HG03135 (cell line): ENCODE measurements at regions not wholly inside any gene's neighbourhood (a gene's known extent, or its start where the extent isn't known, plus 50 kb on each side); places are given as distances from the start of the nearest gene placed in this dataset.
"Not testable (repeated sequence)": the region's sequence is repeated elsewhere in the genome, so short reads cannot be mapped to it uniquely, and the experiment has no call there.

Source experiments
- ATAC-seq: cut with Tn5 transposase; IDR thresholded peaks from one replicate; pipeline ENCODE4 v1.9.1; 2021; ENCODE audit warnings: mild to moderate bottlenecking, moderate library complexity; ENCODE audit not compliant: unreplicated experiment

DNA sequence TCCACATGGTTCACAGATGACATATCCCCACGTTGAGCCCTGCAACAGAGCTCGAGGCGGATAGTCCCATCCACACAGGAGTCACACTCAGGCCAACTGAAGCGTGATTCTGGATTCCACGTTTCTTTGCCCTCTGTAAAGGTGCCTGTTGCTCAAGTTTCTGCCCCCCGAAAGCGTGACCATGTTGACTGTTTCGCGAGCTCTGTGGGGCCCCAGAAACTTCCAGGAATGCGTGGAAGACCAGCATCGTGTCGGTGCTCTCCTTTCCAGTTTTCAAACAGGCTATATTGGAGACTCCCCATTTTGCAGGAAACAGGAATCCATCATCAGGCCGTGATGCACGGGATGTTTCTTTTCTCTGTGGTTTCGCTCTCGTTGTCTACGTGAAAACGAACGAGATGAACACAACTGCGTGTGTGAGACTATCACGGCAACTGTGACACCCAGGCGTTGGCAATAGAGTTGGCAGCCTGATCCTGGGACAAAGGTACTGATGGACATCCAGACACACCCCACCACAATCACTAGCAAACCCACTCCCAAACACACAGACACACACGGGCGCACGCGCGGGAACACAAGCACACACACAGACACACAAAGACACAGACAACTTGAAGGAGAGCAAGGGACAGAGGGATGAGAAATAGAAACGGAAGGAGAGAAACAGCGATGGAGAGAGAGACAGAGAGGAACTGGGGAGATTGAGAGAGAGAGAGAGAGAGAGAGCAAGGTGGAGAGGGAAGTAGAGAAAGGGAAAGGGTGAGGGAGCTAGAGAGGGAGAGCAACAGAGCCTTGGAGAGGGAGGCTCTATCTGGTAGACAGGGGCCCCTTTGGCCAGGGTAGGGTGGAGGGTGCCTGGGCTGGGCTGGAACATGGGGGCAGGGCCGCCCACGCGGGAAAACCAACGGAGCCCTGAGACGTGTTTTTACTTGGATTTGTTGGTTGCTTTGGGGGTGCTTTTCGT lies 1609.3 kb downstream of the SPATA31A7 start:
- ATAC-seq = not testable (repeated sequence)

DNA sequence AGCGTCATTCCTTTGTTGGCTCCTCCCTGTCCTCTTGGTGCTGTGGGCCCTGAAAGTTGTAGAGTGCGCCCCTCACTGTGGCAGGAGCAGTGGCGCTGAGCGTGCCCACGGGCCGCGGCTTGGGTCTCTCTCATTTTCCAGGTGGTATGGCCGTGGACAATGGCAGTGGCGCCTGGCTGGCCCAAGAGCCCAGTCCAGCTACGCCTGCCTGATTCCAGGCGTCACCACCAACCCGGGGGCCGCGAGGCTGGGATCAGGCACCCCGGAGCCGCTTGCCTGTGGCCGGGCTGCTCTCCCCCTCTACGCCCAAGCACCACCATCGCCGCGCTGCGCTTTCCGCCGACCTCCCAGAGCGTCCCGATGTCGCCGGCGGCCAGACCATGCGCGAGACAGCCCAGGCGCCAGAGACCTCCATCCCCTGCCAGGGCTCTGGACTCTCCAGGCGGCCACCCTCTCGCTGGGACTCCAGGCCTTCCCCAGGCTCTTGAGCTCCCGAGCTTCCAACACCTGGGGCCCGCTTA lies 1610.1 kb downstream of the SPATA31A7 start:
- not testable (repeated sequence) for ATAC-seq

DNA sequence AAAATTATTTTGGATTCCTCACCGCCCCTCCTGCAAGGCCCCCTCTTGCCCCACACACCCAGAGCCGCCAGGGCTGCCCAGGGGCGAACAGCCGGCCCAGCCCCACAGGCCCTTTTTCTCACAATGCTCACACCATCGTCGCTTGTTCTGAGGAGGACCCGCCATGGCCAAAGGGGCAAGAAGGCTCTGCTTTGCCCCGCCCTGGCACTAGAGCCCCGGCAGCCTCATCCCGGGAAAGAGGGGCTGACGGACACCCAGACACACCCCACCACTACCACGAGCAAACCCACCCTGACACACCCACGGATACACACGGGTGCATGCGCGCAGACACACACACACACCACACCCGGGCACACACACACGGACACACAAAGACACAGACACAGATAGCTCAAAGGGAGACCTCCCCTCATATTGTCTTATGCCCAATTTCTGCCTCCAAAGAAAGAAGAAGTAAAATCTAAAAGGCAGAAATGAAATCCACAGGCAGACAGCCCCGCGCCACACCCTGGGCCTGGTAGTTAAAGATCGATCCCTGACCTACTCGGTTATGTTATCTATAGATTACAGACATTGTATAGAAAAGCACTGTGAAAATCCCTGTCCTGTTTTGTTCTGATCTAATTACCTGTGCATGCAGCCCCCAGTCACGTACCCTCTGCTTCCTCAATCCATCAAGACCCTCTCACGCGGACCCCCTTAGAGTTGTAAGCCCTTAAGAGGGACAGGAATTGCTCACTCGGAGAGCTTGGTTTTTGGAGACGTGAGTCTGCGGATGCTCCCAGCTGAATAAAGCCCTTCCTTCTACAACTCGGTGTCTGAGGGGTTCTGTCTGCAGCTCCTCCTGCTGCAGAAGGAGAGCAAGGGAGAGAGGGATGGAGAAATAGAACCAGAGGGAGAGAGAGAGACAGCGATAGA lies 1610.9 kb downstream of the SPATA31A7 start:
- ATAC-seq = not testable (repeated sequence)

DNA sequence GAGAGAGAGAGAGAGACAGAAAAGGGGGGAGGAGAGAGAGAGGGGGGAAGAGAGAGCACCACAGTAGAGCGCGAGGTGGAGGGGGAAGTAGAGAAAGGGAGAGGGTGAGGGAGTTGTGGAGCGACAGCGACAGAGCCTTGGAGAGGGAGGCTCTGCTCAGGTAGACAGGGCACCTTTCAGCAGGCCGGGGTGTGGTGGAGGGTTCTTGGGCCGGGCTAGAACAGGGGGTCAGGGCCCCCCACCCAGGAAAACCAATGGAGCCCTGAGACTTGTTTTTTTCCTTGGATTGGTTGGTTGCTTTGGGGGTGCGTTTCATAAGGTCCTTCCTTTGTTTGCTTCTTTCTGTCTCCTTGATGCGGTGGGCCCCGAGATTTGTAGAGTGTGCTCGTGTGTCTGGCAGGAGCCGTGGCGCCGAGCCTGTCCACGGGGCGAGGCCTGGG lies 1611.6 kb downstream of the SPATA31A7 start:
- ATAC-seq = not testable (repeated sequence)

DNA sequence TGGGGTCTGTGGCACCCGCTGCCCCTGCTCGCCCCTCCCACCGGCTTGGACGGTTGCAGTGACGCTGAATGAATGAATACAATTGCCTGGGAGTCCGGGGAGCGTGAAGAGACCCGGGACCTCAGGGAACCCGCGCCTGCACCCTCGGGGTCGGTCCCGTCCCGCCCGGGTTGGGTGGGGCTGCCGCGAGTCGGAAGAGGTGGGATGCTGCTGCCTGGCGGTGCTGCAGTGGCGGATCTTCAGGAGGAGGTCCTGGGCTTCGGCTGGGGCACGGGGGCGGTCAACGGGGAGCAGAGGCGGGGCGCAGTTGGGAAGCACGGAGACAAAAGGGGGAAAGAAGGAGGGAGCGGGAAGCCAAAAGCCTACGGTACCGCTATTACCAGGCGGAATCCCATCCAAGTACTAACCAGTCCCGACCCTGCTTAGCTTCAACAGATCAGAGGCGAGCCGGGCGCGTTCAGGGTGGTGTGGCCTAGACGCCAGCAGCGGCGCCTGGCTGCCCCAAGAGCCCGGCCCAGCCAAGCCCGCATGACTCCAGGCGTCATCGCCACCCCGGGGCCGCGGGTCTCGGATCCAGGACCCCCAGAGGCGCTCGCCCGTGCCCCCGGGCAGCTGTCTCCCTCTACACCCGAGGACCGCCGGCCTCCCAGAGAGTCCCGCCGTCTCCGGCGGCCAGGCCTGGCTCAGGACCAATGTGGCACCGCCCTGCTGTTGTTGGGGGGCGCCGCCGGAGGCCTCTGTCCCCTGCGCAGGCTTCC lies 1612.3 kb downstream of the SPATA31A7 start:
- ATAC-seq = peak; percentile 100

DNA sequence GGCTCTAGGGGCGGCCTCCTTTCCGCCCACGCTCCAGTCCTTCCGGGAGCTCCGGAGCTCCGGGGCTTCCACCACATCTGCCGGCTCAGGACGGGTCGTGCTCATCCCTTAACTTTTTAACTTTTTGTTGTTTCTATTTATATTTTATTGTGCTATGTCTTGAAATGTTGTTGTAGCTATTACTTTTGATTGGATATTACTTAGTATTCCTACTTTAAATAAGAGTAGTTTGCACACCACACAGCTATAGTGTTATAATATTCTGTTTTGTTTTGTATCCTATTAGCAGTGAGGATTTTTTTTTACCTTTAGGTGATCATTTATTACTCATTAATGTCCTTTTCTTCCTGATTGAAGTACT lies 1612.9 kb downstream of the SPATA31A7 start:
- ATAC-seq = not testable (repeated sequence)

DNA sequence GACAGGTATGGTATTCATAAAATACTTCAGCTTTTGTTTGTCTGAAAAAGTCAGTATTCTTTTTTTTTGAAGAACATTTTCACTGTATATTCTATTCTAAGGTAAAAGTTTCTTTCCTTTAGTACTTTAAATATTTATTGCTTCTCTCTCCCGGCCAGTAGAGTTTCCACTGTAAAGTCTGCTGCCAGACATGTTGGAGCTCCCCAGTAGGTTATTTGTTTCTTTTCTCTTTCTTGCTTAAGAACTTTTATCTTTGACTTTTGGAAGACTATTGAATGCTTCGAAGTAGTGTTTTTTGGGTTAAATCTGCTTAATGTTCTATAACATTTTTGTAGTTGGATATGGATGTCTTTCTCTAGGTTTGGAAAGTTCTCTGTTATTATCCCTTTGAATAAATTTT lies 1613.3 kb downstream of the SPATA31A7 start:
- not testable (repeated sequence) for ATAC-seq

DNA sequence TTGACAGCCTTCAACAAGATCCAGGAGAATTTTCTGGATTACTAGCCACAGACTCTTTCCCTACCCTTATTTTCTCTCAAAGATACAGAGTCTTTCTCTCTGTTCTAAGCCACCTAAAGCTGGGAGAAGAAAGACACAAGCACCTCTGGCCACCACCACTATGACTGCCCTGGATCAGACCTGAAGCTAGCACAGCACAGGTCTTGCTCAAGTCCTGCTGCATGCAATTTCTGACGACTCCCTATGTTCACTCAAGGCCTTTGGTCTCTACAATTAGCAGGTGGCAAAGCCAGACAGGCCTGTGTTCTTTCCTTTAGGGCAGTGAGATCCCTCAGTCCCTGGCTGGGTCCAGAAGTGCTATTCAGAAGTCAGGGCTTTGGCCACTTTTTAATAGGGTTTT lies 1614.5 kb downstream of the SPATA31A7 start:
- not testable (repeated sequence) for ATAC-seq

DNA sequence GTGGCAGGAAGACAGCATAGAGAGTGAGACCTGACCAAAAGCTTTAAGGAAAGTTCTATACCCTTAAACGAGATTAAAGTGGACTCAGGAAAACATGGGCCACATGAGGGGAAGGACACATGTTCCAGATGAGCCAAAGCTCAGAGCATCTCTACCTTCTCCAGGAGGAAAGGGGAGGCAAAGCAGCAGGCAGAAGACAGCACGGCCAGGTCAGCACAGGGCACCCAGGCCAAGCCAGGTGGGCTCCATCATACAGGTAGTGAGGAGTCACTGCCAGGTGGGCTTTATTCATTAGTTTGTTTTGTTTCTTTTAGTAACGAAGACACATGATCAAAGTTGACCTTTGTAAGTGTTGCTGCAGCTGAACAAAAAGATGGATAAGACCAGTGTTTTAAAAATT lies 1617.6 kb downstream of the SPATA31A7 start:
- not testable (repeated sequence) for ATAC-seq

DNA sequence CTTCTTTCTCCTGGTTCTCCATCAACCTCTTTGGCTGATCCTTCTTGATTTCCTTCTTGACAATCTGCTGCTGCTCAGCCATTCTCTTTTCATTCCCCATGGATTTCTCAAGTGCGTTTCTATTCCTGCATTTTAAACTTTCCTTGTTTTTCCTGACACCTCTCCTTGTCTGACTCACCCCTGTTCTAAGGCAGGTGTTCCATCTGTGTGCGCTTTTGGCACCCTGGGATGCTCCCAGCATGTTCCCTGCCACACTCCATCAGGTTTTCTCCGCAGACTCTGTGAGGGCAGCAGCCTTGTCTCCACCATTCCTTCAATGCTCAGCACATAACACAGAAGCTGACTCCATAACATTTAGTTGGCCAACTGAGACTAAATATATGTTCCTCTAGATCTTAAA lies 1618.2 kb downstream of the SPATA31A7 start:
- not testable (repeated sequence) for ATAC-seq

DNA sequence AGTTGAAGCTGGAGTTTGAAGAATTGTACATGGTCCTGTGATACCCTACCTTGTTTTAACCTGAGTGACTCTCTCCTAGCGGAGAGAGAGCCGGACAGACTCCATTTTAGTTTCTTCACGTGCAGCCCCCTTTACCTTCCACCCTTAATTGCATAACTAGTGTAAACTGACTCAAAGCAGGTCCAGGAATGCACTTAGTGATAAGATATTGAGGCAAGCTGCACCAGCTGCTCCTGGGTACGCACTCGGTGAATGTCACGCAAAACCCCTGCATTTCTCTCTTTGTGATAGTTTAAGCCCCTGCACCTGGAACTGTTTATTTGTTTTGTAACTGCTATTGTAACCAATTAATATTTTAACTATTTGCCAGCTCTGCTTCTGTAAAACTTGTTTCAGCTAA lies 1620.5 kb downstream of the SPATA31A7 start:
- not testable (repeated sequence) for ATAC-seq

DNA sequence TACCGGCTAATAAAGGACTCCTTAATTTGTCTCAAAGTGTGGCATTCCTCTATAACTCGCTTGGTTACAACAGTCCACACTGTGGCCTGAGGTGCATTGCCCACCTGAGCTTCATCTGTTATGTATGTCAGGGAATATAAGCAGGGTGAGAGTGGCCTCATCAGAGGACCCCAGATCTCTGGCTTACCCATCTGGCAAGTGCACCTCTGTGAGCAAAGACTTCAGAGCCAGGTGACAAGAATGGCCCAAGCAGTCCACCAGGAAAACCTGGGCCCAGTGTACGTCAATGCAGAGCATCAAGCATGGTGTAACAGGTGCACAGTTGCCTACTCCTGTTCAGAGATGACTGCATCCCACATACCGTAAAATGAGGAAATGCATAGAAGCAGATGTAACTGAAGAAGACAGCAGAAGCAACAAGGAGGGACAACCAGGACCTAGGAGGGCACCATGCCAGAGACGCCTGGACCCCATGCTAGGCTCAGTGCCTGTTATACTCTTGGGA lies 1621.0 kb downstream of the SPATA31A7 start:
- ATAC-seq = not testable (repeated sequence)

DNA sequence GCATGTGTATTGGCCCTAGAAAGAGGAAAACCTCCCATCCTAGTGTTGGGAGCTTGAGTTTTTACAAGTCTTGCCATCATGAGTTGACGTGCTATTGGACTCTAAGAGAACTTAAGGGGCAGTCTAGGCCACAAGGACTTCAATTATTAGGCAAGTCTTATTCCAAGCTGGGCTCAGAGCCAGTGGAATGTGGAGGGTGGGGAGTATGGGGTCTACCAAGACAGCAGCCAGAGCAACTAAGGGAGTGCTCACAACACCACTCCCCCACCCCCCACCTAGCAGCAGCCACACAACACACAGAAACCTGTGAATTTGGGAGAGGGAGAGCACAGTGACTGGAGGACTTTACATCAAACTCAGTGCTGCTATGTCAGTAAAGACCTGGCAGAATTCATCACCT lies 1625.6 kb downstream of the SPATA31A7 start:
- not testable (repeated sequence) for ATAC-seq

DNA sequence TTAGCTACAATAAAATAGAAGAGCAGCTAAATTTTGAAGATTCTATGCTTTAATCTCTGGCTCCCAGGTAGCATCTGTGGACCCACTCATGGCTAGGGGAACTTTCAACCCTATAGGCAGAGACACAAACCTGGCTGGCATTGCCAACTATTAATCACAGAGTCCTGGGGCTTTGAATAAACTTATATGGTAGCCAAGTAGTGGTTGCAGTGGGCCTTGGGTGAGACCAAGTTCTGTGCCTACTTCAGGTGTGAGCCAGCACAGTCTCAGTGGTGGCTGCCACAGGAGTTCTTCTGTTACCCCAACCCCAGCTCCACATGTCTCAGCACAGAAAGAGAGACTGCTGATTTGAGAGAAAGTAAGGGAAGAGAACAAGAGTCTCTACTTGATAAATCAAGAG lies 1626.5 kb downstream of the SPATA31A7 start:
- not testable (repeated sequence) for ATAC-seq

DNA sequence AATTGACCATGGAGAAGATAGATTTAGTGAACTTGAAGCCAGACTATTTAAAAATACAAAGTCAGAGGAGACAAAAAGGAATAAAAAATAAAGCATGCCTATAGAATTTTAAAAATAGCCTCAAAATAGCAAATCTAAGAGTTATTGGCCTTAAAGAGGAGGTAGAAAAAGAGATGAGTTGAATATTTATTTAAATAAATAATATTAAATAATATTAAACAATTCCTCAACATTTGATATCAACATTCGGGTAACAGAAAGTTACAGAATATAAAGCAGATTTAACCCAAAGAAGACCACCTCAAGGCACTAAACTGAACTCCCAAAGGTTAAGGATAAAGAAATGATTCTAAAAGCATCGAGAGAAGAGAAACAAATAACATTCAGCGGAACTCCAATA lies 1627.4 kb downstream of the SPATA31A7 start:
- ATAC-seq = not testable (repeated sequence)

DNA sequence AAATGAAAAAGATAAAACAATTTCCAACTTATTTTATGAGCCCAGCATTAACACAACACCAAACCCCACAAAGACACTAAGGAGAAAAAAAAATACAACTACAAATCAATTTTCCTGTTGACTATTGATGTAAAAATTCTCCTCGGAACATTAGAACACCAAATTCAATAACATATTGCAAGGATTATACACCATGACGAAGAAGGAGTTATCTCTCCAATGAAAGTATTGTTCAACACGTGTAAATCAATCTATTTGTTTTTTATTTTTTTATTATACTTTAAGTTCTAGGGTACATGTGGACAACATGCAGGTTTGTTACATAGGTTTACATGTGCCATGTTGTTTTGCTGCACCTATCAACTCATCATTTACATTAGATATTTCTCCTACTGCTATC lies 1632.3 kb downstream of the SPATA31A7 start:
- ATAC-seq = not testable (repeated sequence)

DNA sequence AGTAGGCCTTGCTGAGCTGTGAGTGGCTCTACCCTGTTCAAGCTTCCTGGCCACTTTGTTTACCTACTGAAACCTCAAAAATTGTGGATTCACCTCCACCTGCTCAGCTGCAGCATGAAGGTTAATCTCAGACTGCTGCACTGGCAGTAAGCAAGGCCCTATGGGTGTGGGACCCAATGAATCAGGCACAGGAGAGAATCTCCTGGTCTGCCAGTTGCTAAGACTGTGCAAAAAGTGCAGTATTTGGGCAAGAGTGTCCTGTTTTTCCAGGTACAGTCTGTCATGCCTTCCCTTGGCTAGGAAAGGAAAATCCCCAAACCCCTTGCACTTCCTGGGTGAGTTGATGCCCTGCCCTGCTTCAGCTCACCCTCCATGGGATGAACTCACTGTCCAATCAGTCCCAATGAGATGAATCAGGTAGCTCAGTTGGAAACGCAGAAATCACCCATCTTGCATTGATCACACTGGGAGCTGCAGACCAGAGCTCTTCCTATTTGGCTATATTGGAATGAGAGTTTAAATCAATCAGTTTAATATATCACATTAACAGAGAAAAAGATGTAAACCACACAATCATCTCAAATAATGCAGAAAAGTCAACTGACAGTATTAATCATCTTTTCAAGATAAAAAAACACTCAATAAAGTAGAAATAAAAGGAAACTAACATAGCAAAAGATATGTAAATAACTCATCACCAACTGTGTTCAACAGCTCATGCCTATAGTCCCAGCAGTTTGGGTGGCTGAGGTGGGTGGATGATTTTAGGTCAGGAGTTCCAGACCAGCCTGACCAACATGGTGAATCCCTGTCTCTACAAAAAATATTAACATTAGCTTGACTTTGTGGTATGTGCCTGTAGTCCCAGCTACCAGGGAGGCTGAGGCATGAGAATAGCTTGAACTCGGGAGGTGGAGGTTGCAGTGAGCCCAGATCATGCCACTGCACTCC lies 1638.4 kb downstream of the SPATA31A7 start:
- ATAC-seq = not testable (repeated sequence)

DNA sequence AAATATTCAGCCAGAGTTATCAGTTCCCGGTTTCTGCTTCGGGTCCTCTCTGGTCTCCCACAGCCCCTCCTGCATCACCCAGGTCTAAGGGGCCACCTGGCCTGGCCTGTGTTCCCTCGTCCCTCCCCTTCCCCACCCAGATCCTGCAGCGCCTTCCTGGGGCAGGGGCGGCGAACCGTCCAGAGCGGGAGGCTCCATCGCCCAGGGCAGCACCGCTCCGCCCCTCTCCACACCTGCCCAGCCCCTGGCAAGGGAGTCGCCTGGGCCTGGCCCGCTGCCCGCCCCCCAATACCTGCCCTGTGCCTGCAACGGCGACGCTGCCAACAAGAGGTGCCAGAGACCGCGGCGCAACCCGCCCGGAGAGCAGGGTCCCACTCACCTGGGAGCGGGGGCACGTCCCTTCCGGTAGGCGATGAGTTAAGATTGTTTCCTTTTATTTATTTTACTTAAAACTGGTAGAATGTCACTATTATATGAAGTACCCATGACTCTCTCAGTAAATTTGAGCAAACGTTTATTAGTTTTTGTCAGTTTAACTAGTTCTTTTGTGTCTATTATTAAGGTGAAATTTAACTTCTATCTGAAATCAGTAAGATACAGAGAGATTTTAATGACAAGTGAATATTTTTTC lies 1641.1 kb downstream of the SPATA31A7 start:
- ATAC-seq = not testable (repeated sequence)
